Lung (tissue), 11 donors: ENCODE measurements at regions not wholly inside any gene's neighbourhood (a gene's known extent, or its start where the extent isn't known, plus 50 kb on each side); places are given as distances from the start of the nearest gene placed in this dataset.

Source experiments
- ATAC-seq: fragments of 200-7000 bp; cut with Tn5 transposase; one replicate; pipeline ENCODE4 v1.9.1; 2020; ENCODE audit warnings: moderate number of reproducible peaks; ENCODE audit not compliant: insufficient read depth, low FRiP score
- DNase-seq, 3 donors: peaks; one replicate each; pipeline ENCODE4 v3.0.0-alpha.2; 2013 to 2017
- H3K27ac ChIP-seq, 2 donors: one replicate each; pipeline ENCODE4 v1.5.1; 2013; ENCODE audit warnings: mild to moderate bottlenecking in 2 of 2, moderate library complexity in 2 of 2, control low read depth in 1 of 2, inconsistent platforms in 1 of 2, low read depth in 1 of 2, low read length in 1 of 2
- H3K27me3 ChIP-seq, 3 donors: one replicate each; pipeline ENCODE4 v1.5.1; 2013; ENCODE audit warnings: low read length in 2 of 3; ENCODE audit not compliant: control insufficient read depth in 3 of 3, insufficient read depth in 3 of 3
- H3K36me3 ChIP-seq, 4 donors: one replicate each; pipeline ENCODE4 v1.5.1; 2013; ENCODE audit warnings: low read length in 4 of 4, mild to moderate bottlenecking in 1 of 4, moderate library complexity in 1 of 4; ENCODE audit not compliant: control insufficient read depth in 4 of 4, insufficient read depth in 4 of 4
- H3K4me1 ChIP-seq, 5 donors: one replicate each; pipeline ENCODE4 v1.5.1; 2013; ENCODE audit warnings: low read length in 5 of 5, mild to moderate bottlenecking in 2 of 5, moderate library complexity in 1 of 5; ENCODE audit not compliant: control insufficient read depth in 5 of 5, insufficient read depth in 5 of 5
- H3K4me3 ChIP-seq: one replicate; pipeline ENCODE4 v1.5.1; 2013; ENCODE audit warnings: mild to moderate bottlenecking, control low read depth, moderate library complexity
- H3K9ac ChIP-seq, 2 donors: one replicate each; pipeline ENCODE4 v1.5.1; 2013; ENCODE audit warnings: low read length in 2 of 2, control low read depth in 1 of 2; ENCODE audit not compliant: insufficient read depth in 1 of 2
- H3K9me3 ChIP-seq, 4 donors: one replicate each; pipeline ENCODE4 v1.5.1; 2013; ENCODE audit warnings: low read length in 3 of 4, mild to moderate bottlenecking in 1 of 4, moderate library complexity in 1 of 4; ENCODE audit not compliant: control insufficient read depth in 4 of 4, insufficient read depth in 3 of 4
- WGBS, 2 donors: extraction: QIAGEN DNeasy Blood & Tissue Kit; methylation state at CpG; one replicate each; pipeline ENCODE4 v1.1.7; 2013; 5-methylcytosine and 5-hydroxymethylcytosine counted together
- TF ChIP-seq, protein P1 (sequence below): IDR thresholded peaks from 2 replicates; pipeline ENCODE4 v1.5.1; 2012; ENCODE audit warnings: mild to moderate bottlenecking; ENCODE audit errors: control extremely low read depth, extremely low read depth
- donor health status: control.
- donor health status: control.
- donor health status: Bipolar disorder and iron deficiency.
- donor health status: healthy.
- donor health status: DM: yes; HTN: yes; CAD: no.

DNA sequence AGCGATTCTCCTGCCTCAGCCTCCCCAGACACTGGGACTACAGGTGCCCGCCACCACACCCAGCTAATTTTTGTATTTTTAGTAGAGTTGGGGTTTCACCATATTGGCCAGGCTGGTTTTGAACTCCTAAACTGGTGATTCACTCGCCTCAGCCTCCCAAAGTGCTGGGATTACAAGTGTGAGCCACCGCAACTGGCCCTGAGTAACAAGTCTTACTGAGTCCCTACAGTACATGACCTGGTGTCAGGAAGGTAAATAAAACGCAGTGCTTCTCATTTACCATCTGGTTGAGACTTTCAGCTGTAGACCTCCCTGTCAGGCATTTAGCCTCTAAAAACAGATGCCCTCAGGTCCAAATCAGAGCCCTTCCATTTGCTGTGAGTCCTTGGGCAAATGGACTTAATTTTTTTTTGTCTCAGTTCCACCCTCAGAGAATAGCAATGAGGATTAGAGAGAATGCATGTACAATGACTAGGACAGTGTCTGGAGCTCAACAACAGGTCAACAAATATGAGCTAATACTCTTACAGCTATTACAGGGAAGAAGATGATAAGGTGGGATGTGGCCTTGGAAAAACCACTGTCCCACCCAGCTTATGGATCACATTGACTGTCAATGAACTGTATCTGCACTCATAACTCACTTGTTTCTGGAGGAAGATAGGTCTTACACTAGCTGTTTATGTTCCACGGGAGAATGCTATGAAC is 70.5 kb downstream of the PHLDA1 start:
- Histone ChIP-seq H3K36me3 (no peaks in the 10 kb centered on the region), H3K27me3 (no peaks in the 10 kb centered on the region), H3K4me3 (no peak overlapping the region), H3K27ac (no peak overlapping the region), H3K9ac (no peak overlapping the region), H3K9me3 (no peaks in the 10 kb centered on the region), H3K4me1 (peaks cover 0 to 4% (median 2%) of the 10 kb centered on the region in 5 donors)
- DNase-seq (no peak), ATAC-seq (no peak)
- TF ChIP-seq, protein P1, sequence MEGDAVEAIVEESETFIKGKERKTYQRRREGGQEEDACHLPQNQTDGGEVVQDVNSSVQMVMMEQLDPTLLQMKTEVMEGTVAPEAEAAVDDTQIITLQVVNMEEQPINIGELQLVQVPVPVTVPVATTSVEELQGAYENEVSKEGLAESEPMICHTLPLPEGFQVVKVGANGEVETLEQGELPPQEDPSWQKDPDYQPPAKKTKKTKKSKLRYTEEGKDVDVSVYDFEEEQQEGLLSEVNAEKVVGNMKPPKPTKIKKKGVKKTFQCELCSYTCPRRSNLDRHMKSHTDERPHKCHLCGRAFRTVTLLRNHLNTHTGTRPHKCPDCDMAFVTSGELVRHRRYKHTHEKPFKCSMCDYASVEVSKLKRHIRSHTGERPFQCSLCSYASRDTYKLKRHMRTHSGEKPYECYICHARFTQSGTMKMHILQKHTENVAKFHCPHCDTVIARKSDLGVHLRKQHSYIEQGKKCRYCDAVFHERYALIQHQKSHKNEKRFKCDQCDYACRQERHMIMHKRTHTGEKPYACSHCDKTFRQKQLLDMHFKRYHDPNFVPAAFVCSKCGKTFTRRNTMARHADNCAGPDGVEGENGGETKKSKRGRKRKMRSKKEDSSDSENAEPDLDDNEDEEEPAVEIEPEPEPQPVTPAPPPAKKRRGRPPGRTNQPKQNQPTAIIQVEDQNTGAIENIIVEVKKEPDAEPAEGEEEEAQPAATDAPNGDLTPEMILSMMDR, result no peak
- 97% methylated on average over 6 of the region's 6 CpGs for WGBS, 2 donors

- ATAC-seq, result no peak
- Histone ChIP-seq H3K27me3 (no peaks in the 10 kb centered on the region), H3K9ac (no peak overlapping the region), H3K9me3 (no peaks in the 10 kb centered on the region), H3K4me3 (no peak overlapping the region), H3K36me3 (no peaks in the 10 kb centered on the region), H3K4me1 (peaks cover 0 to 4% (median 2%) of the 10 kb centered on the region in 5 donors), H3K27ac (no peak overlapping the region)
- 49 to 73% methylated on average over 6 of the region's 6 CpGs for WGBS, 2 donors
- TF ChIP-seq, protein P1, result no peak
- DNase-seq, result peak in 2 of 3 donors; percentile 67 to 80
These were observed 71.3 kb downstream of the PHLDA1 start for GRCh38 chr12:75960086-75960910.

DNA sequence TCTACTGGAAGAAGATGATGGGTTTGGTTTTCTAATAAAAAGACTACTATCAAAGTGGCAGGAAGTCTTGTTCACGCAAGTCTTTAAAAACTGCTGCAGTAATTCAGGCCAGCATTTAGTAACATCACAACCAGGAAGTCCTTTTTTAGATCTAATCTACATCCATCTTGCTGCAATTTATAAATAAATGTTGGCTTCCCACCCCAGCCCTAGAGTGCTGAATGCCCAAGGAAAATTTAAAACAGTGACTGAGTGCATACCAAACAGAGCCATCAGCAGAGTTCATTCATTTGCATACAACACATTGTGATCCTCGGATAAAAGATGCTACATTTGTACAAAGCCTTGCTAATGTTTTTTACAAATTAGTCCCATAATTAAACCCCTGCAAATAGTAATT is 72.1 kb downstream of the PHLDA1 start:
- Histone ChIP-seq H3K27ac (no peak overlapping the region), H3K9ac (no peak overlapping the region), H3K4me3 (no peak overlapping the region), H3K4me1 (peaks cover 0 to 4% (median 2%) of the 10 kb centered on the region in 5 donors), H3K36me3 (no peaks in the 10 kb centered on the region), H3K27me3 (no peaks in the 10 kb centered on the region), H3K9me3 (no peaks in the 10 kb centered on the region)
- WGBS, 2 donors, result 47 to 54% methylated on average over 2 of the region's 2 CpGs
- DNase-seq, result no peak
- ATAC-seq, result no peak
- TF ChIP-seq, protein P1, result no peak
